GM19043 (cell line): ENCODE measurements at regions not wholly inside any gene's neighbourhood (a gene's known extent, or its start where the extent isn't known, plus 50 kb on each side); places are given as distances from the start of the nearest gene placed in this dataset.

Experiments used
- ATAC-seq: cut with Tn5 transposase; IDR thresholded peaks from one replicate; pipeline ENCODE4 v1.9.1; 2021; ENCODE audit warnings: low read depth; ENCODE audit not compliant: unreplicated experiment

- ATAC-seq = no peak
Measured at GRCh38 chr9:90368928-90369327, 273.7 kb downstream of the DIRAS2 start.

- ATAC-seq = no peak
Measured at GRCh38 chr9:90379771-90380170, 262.9 kb downstream of the DIRAS2 start.

- ATAC-seq = no peak
Measured at GRCh38 chr9:90385146-90385545, 257.5 kb downstream of the DIRAS2 start.

- ATAC-seq = no peak
Measured at GRCh38 chr9:90393365-90394152, 249.1 kb downstream of the DIRAS2 start.

- no peak for ATAC-seq
Measured at GRCh38 chr9:90394871-90395270, 247.8 kb downstream of the DIRAS2 start.

- no peak for ATAC-seq
Measured at GRCh38 chr9:90400091-90400490, 242.5 kb downstream of the DIRAS2 start.

- ATAC-seq = no peak
Measured at GRCh38 chr9:90408659-90409058, 234.0 kb downstream of the DIRAS2 start.

- ATAC-seq = no peak
Measured at GRCh38 chr9:90419221-90419851, 223.3 kb downstream of the DIRAS2 start.

- no peak for ATAC-seq
Measured at GRCh38 chr9:90420211-90420610, 222.4 kb downstream of the DIRAS2 start.

GRCh38 chr9:90420768-90421513 lies 221.7 kb downstream of the DIRAS2 start:
- ATAC-seq = no peak

- ATAC-seq = no peak
Measured at GRCh38 chr9:90421786-90422185, 220.8 kb downstream of the DIRAS2 start.

GRCh38 chr9:90423661-90424193 lies 218.9 kb downstream of the DIRAS2 start:
- ATAC-seq = no peak

GRCh38 chr9:90428517-90428916 lies 214.1 kb downstream of the DIRAS2 start:
- no peak for ATAC-seq

GRCh38 chr9:90432951-90433350 lies 209.7 kb downstream of the DIRAS2 start:
- no peak for ATAC-seq

- no peak for ATAC-seq
Measured at GRCh38 chr9:90433398-90433941, 209.2 kb downstream of the DIRAS2 start.

- no peak for ATAC-seq
Measured at GRCh38 chr9:90441814-90442213, 200.8 kb downstream of the DIRAS2 start.

- no peak for ATAC-seq
Measured at GRCh38 chr9:90442723-90443122, 199.9 kb downstream of the DIRAS2 start.

GRCh38 chr9:90444609-90445204 lies 197.9 kb downstream of the DIRAS2 start:
- ATAC-seq = no peak

- ATAC-seq = no peak
Measured at GRCh38 chr9:90445391-90445790, 197.2 kb downstream of the DIRAS2 start.

- no peak for ATAC-seq
Measured at GRCh38 chr9:90446200-90446948, 196.2 kb downstream of the DIRAS2 start.
